K562 (cell line): ENCODE measurements at regions not wholly inside any gene's neighbourhood (a gene's known extent, or its start where the extent isn't known, plus 50 kb on each side); places are given as distances from the start of the nearest gene placed in this dataset.

Source experiments
- CTCF ChIP-seq, 3 experiments: IDR thresholded peaks in 2 of 3; conservative IDR thresholded peaks in 1 of 3; 2 replicates each; pipeline ENCODE4 v1.5.1; 2011 to 2012; ENCODE audit warnings: low read length in 3 of 3, mild to moderate bottlenecking in 3 of 3, control low read depth in 2 of 3, improper control_type of control experiment in 1 of 3, inconsistent platforms in 1 of 3, low read depth in 1 of 3, mixed read lengths in 1 of 3, moderate library complexity in 1 of 3; ENCODE audit not compliant: insufficient read depth in 2 of 3
- ELF2 ChIP-seq: fragments of 250-450 bp; sonication (Bioruptor Pico); IDR thresholded peaks from 2 replicates; pipeline ENCODE4 v1.5.0; 2021; ENCODE audit warnings: mild to moderate bottlenecking
- EP300 ChIP-seq: IDR thresholded peaks from 2 replicates; pipeline ENCODE4 v1.6.1; 2012; ENCODE audit warnings: low read length, improper control_type of control experiment
- FOXM1 ChIP-seq, 2 experiments: fragments of 450-650 bp in 1 of 2; sonication (generic) in 1 of 2; formaldehyde crosslinking in 1 of 2; IDR thresholded peaks; 2 replicates each; pipeline versions ENCODE4 v1.6.1 to v1.9.0; 2017 to 2022; ENCODE audit warnings: low read depth in 2 of 2, mild to moderate bottlenecking in 2 of 2, missing genetic modification reagents in 1 of 2, moderate library complexity in 1 of 2
- GABPB1 ChIP-seq: sonication (generic); formaldehyde crosslinking; IDR thresholded peaks from 2 replicates; pipeline ENCODE4 v1.8.0; 2022; ENCODE audit warnings: mild to moderate bottlenecking, missing genetic modification reagents
- HMG20B ChIP-seq: fragments of 250-450 bp; sonication (Bioruptor Pico); IDR thresholded peaks from 2 replicates; pipeline ENCODE4 v1.5.0; 2021; ENCODE audit warnings: mild to moderate bottlenecking
- LARP7 ChIP-seq: fragments of 450-650 bp; IDR thresholded peaks from 2 replicates; pipeline ENCODE4 v1.6.1; 2016
- POLR2AphosphoS2 ChIP-seq: IDR thresholded peaks from 2 replicates; pipeline ENCODE4 v1.6.1; 2012; ENCODE audit warnings: low read length, improper control_type of control experiment
- RAD21 ChIP-seq, 2 experiments: fragments of 250-450 bp in 1 of 2; fragments of 450-650 bp in 1 of 2; sonication (Bioruptor Pico) in 1 of 2; formaldehyde crosslinking in 1 of 2; IDR thresholded peaks in 1 of 2; conservative IDR thresholded peaks in 1 of 2; 2 replicates each; pipeline versions ENCODE4 v1.4.0 to v1.8.0; 2020 to 2022; ENCODE audit warnings: mild to moderate bottlenecking in 2 of 2, moderate library complexity in 1 of 2
- ZNF384 ChIP-seq: IDR thresholded peaks from 2 replicates; pipeline ENCODE4 v1.6.1; 2012; ENCODE audit warnings: low read depth, low read length, improper control_type of control experiment
- ZNF707 ChIP-seq: fragments of 250-450 bp; sonication (Bioruptor Pico); conservative IDR thresholded peaks from 2 replicates; pipeline ENCODE4 v1.8.0; 2022; ENCODE audit warnings: inconsistent platforms, mild to moderate bottlenecking, moderate library complexity
- ZNF830 ChIP-seq: fragments of 250-450 bp; sonication (Bioruptor Pico); IDR thresholded peaks from 2 replicates; pipeline ENCODE4 v1.5.0; 2021; ENCODE audit warnings: mild to moderate bottlenecking
- TF ChIP-seq, protein P1 (sequence below): sonication (generic); formaldehyde crosslinking; IDR thresholded peaks from 2 replicates; pipeline ENCODE4 v1.9.0; 2022; ENCODE audit warnings: mild to moderate bottlenecking, missing genetic modification reagents

DNA sequence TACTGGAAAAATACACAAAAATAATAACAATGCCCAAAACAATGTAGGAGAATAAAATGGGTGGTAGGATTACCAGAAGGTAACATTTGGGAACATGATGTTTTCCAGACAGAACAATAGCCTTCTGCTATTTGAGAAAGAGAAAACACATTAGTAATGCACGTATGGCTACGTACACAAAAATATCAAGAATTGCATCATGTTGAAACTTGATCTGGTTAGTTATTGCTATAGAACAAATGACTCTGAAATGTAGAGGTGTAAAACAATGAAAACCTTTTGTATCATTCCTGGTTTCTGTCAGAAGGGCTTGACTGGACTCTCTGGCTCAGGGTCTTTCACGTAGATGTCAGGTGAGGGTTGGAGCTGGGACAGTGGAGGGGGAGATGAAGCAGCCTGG lies 1040.0 kb downstream of the FAT4 start:
- TF ChIP-seq ELF2 (no peak), ZNF384 (no peak), LARP7 (no peak), ZNF707 (CRISPR knock-in tag) (no peak), HMG20B (no peak), ZNF830 (CRISPR knock-in tag) (no peak), EP300 (no peak), POLR2AphosphoS2 (no peak), CTCF (IDR thresholded peaks at IDR 0.05 in 2 of 3, conservative IDR thresholded peaks at IDR 0.05 in 1 of 3; ENCODE audit: insufficient read depth in 2 of 3, low read depth in 1 of 3, low read length in 3 of 3) (no peak), FOXM1 (IDR thresholded peaks at IDR 0.05; ENCODE audit: low read depth) (no peak), FOXM1 (CRISPR knock-in tag; IDR thresholded peaks at IDR 0.05; ENCODE audit: low read depth) (no peak), GABPB1 (CRISPR knock-in tag) (no peak), RAD21 (CRISPR knock-in tag; conservative IDR thresholded peaks at IDR 0.05 in 1 of 2, IDR thresholded peaks at IDR 0.05 in 1 of 2) (no peak)
- TF ChIP-seq, protein P1, sequence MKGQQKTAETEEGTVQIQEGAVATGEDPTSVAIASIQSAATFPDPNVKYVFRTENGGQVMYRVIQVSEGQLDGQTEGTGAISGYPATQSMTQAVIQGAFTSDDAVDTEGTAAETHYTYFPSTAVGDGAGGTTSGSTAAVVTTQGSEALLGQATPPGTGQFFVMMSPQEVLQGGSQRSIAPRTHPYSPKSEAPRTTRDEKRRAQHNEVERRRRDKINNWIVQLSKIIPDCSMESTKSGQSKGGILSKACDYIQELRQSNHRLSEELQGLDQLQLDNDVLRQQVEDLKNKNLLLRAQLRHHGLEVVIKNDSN: no peak
